Fibroblast of the conjunctiva (primary cell): ENCODE measurements at regions not wholly inside any gene's neighbourhood (a gene's known extent, or its start where the extent isn't known, plus 50 kb on each side); places are given as distances from the start of the nearest gene placed in this dataset.

Source experiments
- DNase-seq: peaks from one replicate; pipeline ENCODE4 v3.0.0-alpha.2; 2010; ENCODE audit warnings: low read depth

- DNase-seq, result no peak
Observed at GRCh38 chr13:108360139-108360538, 90.6 kb downstream of the TNFSF13B start.

GRCh38 chr13:108361769-108362168, 92.3 kb downstream of the TNFSF13B start:
- DNase-seq, result no peak

GRCh38 chr13:108363666-108364065, 94.1 kb downstream of the TNFSF13B start:
- DNase-seq, result no peak

GRCh38 chr13:108365255-108365654, 95.7 kb downstream of the TNFSF13B start:
- no peak for DNase-seq

- DNase-seq, result no peak
Observed at GRCh38 chr13:108368250-108368905, 98.9 kb downstream of the TNFSF13B start.

GRCh38 chr13:108369412-108369811, 99.9 kb downstream of the TNFSF13B start:
- no peak for DNase-seq

GRCh38 chr13:108375034-108375433, 105.5 kb downstream of the TNFSF13B start:
- no peak for DNase-seq

- DNase-seq, result no peak
Observed at GRCh38 chr13:108375772-108376171, 106.3 kb downstream of the TNFSF13B start.

GRCh38 chr13:108376308-108376707, 106.8 kb downstream of the TNFSF13B start:
- DNase-seq, result no peak

GRCh38 chr13:108377646-108378206, 108.2 kb downstream of the TNFSF13B start:
- no peak for DNase-seq

GRCh38 chr13:108383667-108384066, 114.1 kb downstream of the TNFSF13B start:
- no peak for DNase-seq

GRCh38 chr13:108387156-108387555, 117.6 kb downstream of the TNFSF13B start:
- DNase-seq, result no peak

- no peak for DNase-seq
Observed at GRCh38 chr13:108402850-108403249, 133.3 kb downstream of the TNFSF13B start.

- DNase-seq, result no peak
Observed at GRCh38 chr13:108407495-108407894, 138.0 kb downstream of the TNFSF13B start.

GRCh38 chr13:108408672-108409071, 139.2 kb downstream of the TNFSF13B start:
- no peak for DNase-seq

GRCh38 chr13:108409730-108410129, 140.2 kb downstream of the TNFSF13B start:
- DNase-seq, result no peak

- no peak for DNase-seq
Observed at GRCh38 chr13:108419768-108420167, 150.2 kb downstream of the TNFSF13B start.

GRCh38 chr13:108425056-108425455, 155.5 kb downstream of the TNFSF13B start:
- DNase-seq, result no peak

- no peak for DNase-seq
Observed at GRCh38 chr13:108426893-108427292, 157.4 kb downstream of the TNFSF13B start.

GRCh38 chr13:108427355-108427754, 157.8 kb downstream of the TNFSF13B start:
- DNase-seq, result no peak

- DNase-seq, result no peak
Observed at GRCh38 chr13:108428691-108429090, 159.2 kb downstream of the TNFSF13B start.

- DNase-seq, result no peak
Observed at GRCh38 chr13:108433976-108434755, 164.6 kb downstream of the TNFSF13B start.
